ENCODE measurements at regions not wholly inside any gene's neighbourhood (a gene's known extent, or its start where the extent isn't known, plus 50 kb on each side); places are given as distances from the start of the nearest gene placed in this dataset.

DNA sequence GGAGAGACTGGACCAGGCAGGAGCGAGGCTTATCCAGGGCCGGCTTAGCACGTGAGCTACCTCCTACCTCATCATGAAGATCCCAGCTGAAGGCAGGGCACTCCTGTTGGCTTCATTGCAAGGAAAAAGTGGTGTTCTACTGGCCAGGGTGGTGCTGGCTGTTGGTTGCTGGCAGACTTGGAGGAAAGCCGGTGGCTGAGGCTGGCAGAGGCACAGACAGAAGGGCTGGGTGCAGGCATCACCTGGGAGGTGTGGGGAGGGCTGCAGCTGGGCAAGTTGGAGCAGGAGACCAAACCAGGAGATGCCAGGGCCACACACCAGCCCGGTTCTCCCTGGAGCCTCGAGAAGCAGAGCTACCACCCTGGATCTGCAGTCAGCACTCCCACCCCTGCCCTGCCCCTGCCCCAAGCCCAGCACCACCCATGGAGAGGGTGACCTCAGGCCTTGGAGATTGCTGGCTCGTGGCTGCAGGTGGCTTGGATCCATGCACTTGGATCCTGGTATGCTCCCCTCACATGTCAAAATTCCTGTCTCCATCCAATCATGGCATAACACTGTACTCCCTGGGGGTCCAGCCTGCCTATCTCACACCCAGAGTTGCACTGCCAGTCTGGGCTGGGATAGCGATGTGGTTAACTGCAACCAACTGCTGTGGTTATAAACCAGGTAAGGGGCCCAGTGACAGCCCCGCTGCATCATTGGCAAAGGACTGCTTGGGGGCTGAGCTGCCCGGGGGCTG lies 49.7 kb downstream of the GLI2 start:
- Histone ChIP-seq H3K36me3 (ENCODE audit: control insufficient read depth, insufficient read depth, low read length) (peaks cover 9% of the 10 kb centered on the region), H3K27me3 (ENCODE audit: control insufficient read depth, insufficient read depth, low read length) (no peaks in the 10 kb centered on the region), H3K4me3 (ENCODE audit: low read depth, low read length) (no peak overlapping the region)
- no peak for DNase-seq (ENCODE audit: low read depth)
- CTCF ChIA-PET: interaction anchor here (0.6 to 0.8 kb wide), 2 partner anchors 44 to 553 kb away, joined by 3 read pairs; no protein-coding TSS in a partner anchor
- no peak for TF ChIP-seq CTCF (IDR thresholded peaks at IDR 0.05; ENCODE audit: insufficient read depth, low read depth, low read length)
- POLR2A ChIA-PET: no interaction called here

GRCh38 chr2:120786038-120786960 lies 50.6 kb downstream of the GLI2 start:
- DNase-seq (ENCODE audit: low read depth): no peak
- POLR2A ChIA-PET: no interaction called here
- CTCF ChIA-PET: no interaction called here
- Histone ChIP-seq H3K27me3 (ENCODE audit: control insufficient read depth, insufficient read depth, low read length) (no peaks in the 10 kb centered on the region), H3K4me3 (ENCODE audit: low read depth, low read length) (no peak overlapping the region), H3K36me3 (ENCODE audit: control insufficient read depth, insufficient read depth, low read length) (peaks cover 9% of the 10 kb centered on the region)
- no peak for TF ChIP-seq CTCF (IDR thresholded peaks at IDR 0.05; ENCODE audit: insufficient read depth, low read depth, low read length)

DNA sequence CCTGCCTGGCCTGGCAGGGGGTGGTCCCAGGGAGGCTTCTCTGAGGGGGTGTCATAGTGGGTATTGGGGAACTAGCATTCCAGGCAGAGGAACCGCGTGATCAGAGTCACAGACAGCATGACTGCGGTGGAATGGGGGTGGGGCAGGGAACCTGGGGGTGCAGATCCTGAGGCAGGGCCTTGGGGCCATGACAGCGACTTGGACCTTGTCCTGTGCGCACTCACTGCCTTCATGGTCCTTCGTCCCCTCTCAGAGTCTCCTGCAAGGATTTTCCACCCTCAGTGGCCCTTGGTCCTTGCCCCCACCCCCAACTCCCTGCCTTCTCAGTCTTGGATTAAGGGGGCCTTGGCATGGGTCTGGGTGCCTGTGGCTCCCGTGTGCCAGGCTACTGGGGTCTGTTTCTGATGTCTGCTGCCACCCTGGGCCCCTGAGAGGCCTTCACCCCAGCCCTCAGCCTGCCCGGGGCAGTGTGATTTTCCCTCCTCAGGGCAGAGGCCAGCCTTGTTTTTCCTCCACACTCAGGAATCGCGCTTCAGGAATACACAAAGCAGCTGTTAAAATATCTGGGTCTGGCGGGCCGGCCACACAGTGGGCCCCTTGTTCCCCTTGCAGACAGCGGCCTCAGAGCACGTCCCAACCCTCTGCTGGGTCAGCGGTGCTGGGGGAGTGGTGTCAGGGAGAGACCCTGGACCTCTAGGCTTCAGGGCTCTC lies 51.6 kb downstream of the GLI2 start:
- Histone ChIP-seq H3K27me3 (ENCODE audit: control insufficient read depth, insufficient read depth, low read length) (no peaks in the 10 kb centered on the region), H3K36me3 (ENCODE audit: control insufficient read depth, insufficient read depth, low read length) (peaks cover 9% of the 10 kb centered on the region), H3K4me3 (ENCODE audit: low read depth, low read length) (no peak overlapping the region)
- CTCF ChIA-PET: no interaction called here
- POLR2A ChIA-PET: no interaction called here
- DNase-seq (ENCODE audit: low read depth): no peak
- TF ChIP-seq CTCF (IDR thresholded peaks at IDR 0.05; ENCODE audit: insufficient read depth, low read depth, low read length): no peak

GRCh38 chr2:120787822-120788700 lies 52.4 kb downstream of the GLI2 start:
- Histone ChIP-seq H3K36me3 (ENCODE audit: control insufficient read depth, insufficient read depth, low read length) (peaks cover 9% of the 10 kb centered on the region), H3K27me3 (ENCODE audit: control insufficient read depth, insufficient read depth, low read length) (no peaks in the 10 kb centered on the region), H3K4me3 (ENCODE audit: low read depth, low read length) (no peak overlapping the region)
- TF ChIP-seq CTCF (IDR thresholded peaks at IDR 0.05; ENCODE audit: insufficient read depth, low read depth, low read length): no peak
- POLR2A ChIA-PET: no interaction called here
- no peak for DNase-seq (ENCODE audit: low read depth)
- CTCF ChIA-PET: no interaction called here

Data from BJ (cell line).